Gastrocnemius medialis (tissue), 4 donors: ENCODE measurements at regions not wholly inside any gene's neighbourhood (a gene's known extent, or its start where the extent isn't known, plus 50 kb on each side); places are given as distances from the start of the nearest gene placed in this dataset.

ENCODE experiments used
- ATAC-seq, 2 donors: fragments of 150-250 bp; one replicate each; pipeline ENCODE4 v1.9.1; 2016
- DNase-seq, 2 donors: peaks; one replicate each; pipeline ENCODE4 v3.0.0-alpha.2; 2019
- H3K27ac ChIP-seq, 4 donors: fragments of 200-600 bp; sonication (generic); 1 replicate in 1 of 4; 2 replicates in 3 of 4; pipeline ENCODE4 v1.5.1; 2016 to 2018; ENCODE audit warnings: mild to moderate bottlenecking in 2 of 4, moderate library complexity in 1 of 4
- H3K27me3 ChIP-seq, 3 donors: fragments of 200-600 bp; sonication (generic) in 2 of 3; 1 replicate in 1 of 3; 2 replicates in 2 of 3; pipeline versions ENCODE4 v1.5.1 to v1.6.0; 2016 to 2019; ENCODE audit warnings: mild to moderate bottlenecking in 1 of 3, moderate library complexity in 1 of 3
- H3K36me3 ChIP-seq, 2 donors: fragments of 200-600 bp; sonication (generic) in 1 of 2; one replicate each; pipeline ENCODE4 v1.5.1; 2017 to 2018
- H3K4me1 ChIP-seq, 2 donors: fragments of 200-600 bp; sonication (generic) in 1 of 2; one replicate each; pipeline ENCODE4 v1.5.1; 2016 to 2017; ENCODE audit warnings: mild to moderate bottlenecking in 2 of 2
- H3K4me3 ChIP-seq, 4 donors: fragments of 200-600 bp; sonication (generic) in 3 of 4; 1 replicate in 1 of 4; 2 replicates in 3 of 4; pipeline ENCODE4 v1.5.1; 2016 to 2019; ENCODE audit warnings: mild to moderate bottlenecking in 2 of 4
- H3K9me3 ChIP-seq, 3 donors: fragments of 200-600 bp; sonication (generic) in 2 of 3; 1 replicate in 1 of 3; 2 replicates in 2 of 3; pipeline ENCODE4 v1.5.1; 2016 to 2019
- CTCF ChIP-seq, 5 experiments: fragments of 450-650 bp in 3 of 5; fragments of 200-600 bp in 2 of 5; sonication (generic) in 2 of 5; IDR thresholded peaks in 4 of 5; conservative IDR thresholded peaks in 1 of 5; 1 replicate in 4 of 5; 2 replicates in 1 of 5; pipeline ENCODE4 v1.5.1; 2016 to 2019; ENCODE audit warnings: antibody characterized with exemption in 5 of 5, mild to moderate bottlenecking in 3 of 5, moderate library complexity in 3 of 5
- POLR2A ChIP-seq, 2 donors: fragments of 450-650 bp; IDR thresholded peaks; one replicate each; pipeline ENCODE4 v1.6.1; 2017; ENCODE audit warnings: antibody characterized with exemption in 2 of 2, mild to moderate bottlenecking in 2 of 2, moderate library complexity in 2 of 2
- in situ Hi-C, 4 donors: fragments of 200-750 bp; cut with MboI; loops; one replicate each; pipeline versions ENCODE4 v1.15.0 to v1.8.0; 2017; ENCODE audit warnings: low sequenced_read_pairs in 4 of 4
- intact Hi-C: fragments of 100-400 bp; cut with DNase I; formaldehyde crosslinking; loops from one replicate; pipeline ENCODE4 v1.15.1; 2023; ENCODE audit warnings: low total_unique reads

DNA sequence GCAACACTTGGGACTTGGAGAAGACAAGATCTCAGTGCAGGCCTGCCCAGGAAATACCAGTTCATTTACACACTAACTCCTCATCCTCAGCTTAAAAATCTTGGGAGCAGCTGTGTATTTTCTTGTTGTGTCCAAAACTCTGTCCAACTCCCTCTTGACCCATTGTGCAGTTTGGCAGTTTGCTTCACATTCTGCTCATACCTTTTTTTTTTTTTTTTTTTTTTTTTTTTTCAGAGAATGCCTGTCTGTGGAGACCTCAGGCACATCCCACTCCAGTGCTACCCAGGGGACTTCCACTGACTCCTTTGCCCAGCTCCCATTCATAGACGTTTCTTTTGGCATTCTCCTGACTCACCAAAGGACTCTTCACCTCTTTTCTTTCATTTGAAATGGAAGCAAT, 265.8 kb upstream of the TCF21 start:
- H3K9me3 ChIP-seq, result no peaks in the 10 kb centered on the region
- no peak for TF ChIP-seq CTCF (IDR thresholded peaks at IDR 0.05 in 4 of 5, conservative IDR thresholded peaks at IDR 0.05 in 1 of 5)
- TF ChIP-seq POLR2A (IDR thresholded peaks at IDR 0.05), result no peak
- ATAC-seq, result peak in 1 of 2 donors; percentile 16
- no peaks in the 10 kb centered on the region for H3K4me1 ChIP-seq
- in situ Hi-C loops, result no loop called here
- DNase-seq, result peak in 1 of 2 donors; percentile 25
- intact Hi-C loops, result no loop called here
- H3K36me3 ChIP-seq, result no peaks in the 10 kb centered on the region
- no peaks in the 10 kb centered on the region for H3K27me3 ChIP-seq
- no peak overlapping the region for H3K27ac ChIP-seq
- no peak overlapping the region for H3K4me3 ChIP-seq

GRCh38 chr6:133623621-133624020, 265.3 kb upstream of the TCF21 start:
- Histone ChIP-seq H3K4me3 (no peak overlapping the region), H3K27me3 (no peaks in the 10 kb centered on the region), H3K36me3 (no peaks in the 10 kb centered on the region), H3K27ac (no peak overlapping the region), H3K9me3 (no peaks in the 10 kb centered on the region), H3K4me1 (no peaks in the 10 kb centered on the region)
- ATAC-seq, result no peak
- no peak for DNase-seq
- TF ChIP-seq POLR2A (IDR thresholded peaks at IDR 0.05) (no peak), CTCF (IDR thresholded peaks at IDR 0.05 in 4 of 5, conservative IDR thresholded peaks at IDR 0.05 in 1 of 5) (no peak)
- intact Hi-C loops (no loop called here), in situ Hi-C loops (no loop called here)

DNA sequence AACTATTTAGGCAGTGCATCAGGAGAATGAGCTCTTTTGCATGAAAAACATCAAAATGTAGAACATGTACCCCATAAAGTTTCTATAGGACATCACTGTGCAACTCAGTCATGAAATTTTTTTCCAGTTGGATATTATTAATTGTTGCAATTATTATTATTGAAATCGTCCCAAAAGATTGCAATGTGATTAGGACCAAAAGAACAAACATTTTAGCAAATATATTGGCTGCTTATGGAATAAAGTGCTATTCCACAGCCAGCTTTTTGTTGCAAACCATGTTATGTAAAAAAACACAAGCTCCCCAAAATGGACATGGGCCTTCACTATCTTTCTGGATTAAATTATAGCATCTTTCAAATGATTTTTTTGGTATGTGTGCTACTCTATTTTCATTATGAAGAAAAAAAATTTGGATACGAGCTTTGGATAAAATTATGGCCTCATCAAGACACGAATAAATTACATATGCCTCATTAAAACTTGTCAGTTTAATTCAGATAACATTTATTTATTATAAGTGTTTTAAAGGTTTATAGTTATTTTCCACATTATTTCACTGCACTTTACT, 262.7 kb upstream of the TCF21 start:
- no peak overlapping the region for H3K4me3 ChIP-seq
- TF ChIP-seq POLR2A (IDR thresholded peaks at IDR 0.05) (no peak), CTCF (IDR thresholded peaks at IDR 0.05 in 4 of 5, conservative IDR thresholded peaks at IDR 0.05 in 1 of 5) (no peak)
- H3K4me1 ChIP-seq, result no peaks in the 10 kb centered on the region
- no peak overlapping the region for H3K27ac ChIP-seq
- intact Hi-C loops, result no loop called here
- DNase-seq (no peak), ATAC-seq (no peak)
- H3K9me3 ChIP-seq, result no peaks in the 10 kb centered on the region
- in situ Hi-C loops, result no loop called here
- H3K36me3 ChIP-seq, result no peaks in the 10 kb centered on the region
- H3K27me3 ChIP-seq, result no peaks in the 10 kb centered on the region

DNA sequence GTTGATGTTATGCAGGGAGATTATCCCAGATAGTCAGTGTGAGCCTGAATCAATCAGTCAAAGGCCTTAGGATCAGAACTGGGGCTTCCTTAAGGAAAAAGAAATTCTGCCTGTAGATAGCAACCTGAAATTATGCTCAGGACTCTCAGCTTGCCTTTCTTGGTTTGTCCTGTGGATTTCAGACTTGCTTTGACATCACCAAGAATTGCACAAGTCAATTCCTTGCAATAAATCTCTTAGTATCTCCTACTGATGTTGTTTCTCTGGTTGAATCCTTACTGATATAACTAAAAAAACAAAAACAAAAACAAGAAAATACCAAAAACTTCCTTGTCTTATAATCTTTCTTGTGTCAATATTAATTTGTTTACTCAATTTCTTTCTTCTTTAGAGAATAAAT, 258.9 kb upstream of the TCF21 start:
- no peaks in the 10 kb centered on the region for H3K27me3 ChIP-seq
- H3K9me3 ChIP-seq, result no peaks in the 10 kb centered on the region
- intact Hi-C loops (no loop called here), in situ Hi-C loops (no loop called here)
- ATAC-seq, result no peak
- H3K36me3 ChIP-seq, result no peaks in the 10 kb centered on the region
- no peak for TF ChIP-seq CTCF (IDR thresholded peaks at IDR 0.05 in 4 of 5, conservative IDR thresholded peaks at IDR 0.05 in 1 of 5)
- no peak for TF ChIP-seq POLR2A (IDR thresholded peaks at IDR 0.05)
- H3K27ac ChIP-seq, result no peak overlapping the region
- no peak overlapping the region for H3K4me3 ChIP-seq
- H3K4me1 ChIP-seq, result no peaks in the 10 kb centered on the region
- no peak for DNase-seq

GRCh38 chr6:133630651-133631050, 258.3 kb upstream of the TCF21 start:
- DNase-seq (no peak), ATAC-seq (no peak)
- in situ Hi-C loops (no loop called here), intact Hi-C loops (no loop called here)
- Histone ChIP-seq H3K4me1 (no peaks in the 10 kb centered on the region), H3K36me3 (no peaks in the 10 kb centered on the region), H3K27ac (no peak overlapping the region), H3K4me3 (no peak overlapping the region), H3K27me3 (no peaks in the 10 kb centered on the region), H3K9me3 (no peaks in the 10 kb centered on the region)
- no peak for TF ChIP-seq CTCF (IDR thresholded peaks at IDR 0.05 in 4 of 5, conservative IDR thresholded peaks at IDR 0.05 in 1 of 5)
- no peak for TF ChIP-seq POLR2A (IDR thresholded peaks at IDR 0.05)
